NK-92 treated with Interleukin-12 subunit alpha and Interleukin-12 subunit beta, amount 100 ng/mL, for 24 hours (cell line): ENCODE measurements at regions not wholly inside any gene's neighbourhood (a gene's known extent, or its start where the extent isn't known, plus 50 kb on each side); places are given as distances from the start of the nearest gene placed in this dataset.
"Not testable (repeated sequence)": the region's sequence is repeated elsewhere in the genome, so short reads cannot be mapped to it uniquely, and the experiment has no call there.

Source experiments
- DNase-seq: peaks from one replicate; lab custom pipeline; 2025; lab: John Stamatoyannopoulos, UW

GRCh38 chr2:121047383-121047782 is 237.6 kb downstream of the TFCP2L1 start:
- no peak for DNase-seq

DNA sequence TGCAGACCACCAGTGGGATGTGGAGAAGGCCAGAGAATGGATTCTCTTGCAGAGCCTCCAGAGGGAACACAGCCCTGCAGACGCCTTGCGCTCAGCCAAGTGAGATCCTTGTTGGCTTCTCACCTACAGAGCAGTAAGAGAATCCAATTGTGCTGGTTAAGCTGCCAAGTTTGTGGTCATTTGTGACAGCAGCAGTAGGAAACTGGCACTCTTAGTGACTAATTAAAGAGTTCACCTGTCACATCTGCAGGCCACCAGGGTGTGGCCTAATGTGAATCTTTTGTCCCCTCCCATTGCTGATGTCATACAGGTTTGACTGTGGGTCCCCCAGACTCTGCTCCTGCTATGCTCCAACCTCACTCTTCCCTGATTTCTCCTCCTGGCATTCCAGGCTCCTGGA is 235.9 kb downstream of the TFCP2L1 start:
- DNase-seq = no peak

DNA sequence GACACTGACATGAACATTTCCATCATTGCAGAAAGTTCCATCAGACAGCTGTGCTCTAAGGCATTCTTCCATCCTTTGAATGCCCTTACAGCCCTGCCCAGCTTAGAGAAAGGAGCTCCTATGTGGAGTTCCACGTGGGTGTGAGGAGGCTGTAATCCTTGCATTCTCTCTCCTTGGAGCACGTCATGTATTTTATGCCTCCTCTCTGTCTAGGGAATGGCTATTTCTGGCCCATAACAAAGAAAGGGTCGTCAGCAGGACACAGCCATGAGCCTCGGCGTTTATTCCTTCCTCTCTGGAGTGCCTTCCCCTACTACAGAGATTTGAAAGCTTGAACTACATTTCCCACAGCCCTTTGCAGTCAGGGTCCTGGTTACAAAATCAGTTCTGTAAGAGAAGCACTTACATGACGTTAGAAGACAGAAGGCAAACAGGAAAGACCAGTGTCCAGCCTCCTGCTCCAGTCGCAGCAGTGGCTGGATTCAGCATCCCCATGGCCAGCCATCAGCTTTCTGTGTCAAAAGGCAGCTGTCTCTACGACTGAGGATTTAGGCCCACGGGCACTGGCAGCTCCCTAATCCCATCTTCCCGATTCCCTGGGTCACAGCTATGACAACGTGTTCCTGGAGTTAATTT is 234.9 kb downstream of the TFCP2L1 start:
- no peak for DNase-seq

DNA sequence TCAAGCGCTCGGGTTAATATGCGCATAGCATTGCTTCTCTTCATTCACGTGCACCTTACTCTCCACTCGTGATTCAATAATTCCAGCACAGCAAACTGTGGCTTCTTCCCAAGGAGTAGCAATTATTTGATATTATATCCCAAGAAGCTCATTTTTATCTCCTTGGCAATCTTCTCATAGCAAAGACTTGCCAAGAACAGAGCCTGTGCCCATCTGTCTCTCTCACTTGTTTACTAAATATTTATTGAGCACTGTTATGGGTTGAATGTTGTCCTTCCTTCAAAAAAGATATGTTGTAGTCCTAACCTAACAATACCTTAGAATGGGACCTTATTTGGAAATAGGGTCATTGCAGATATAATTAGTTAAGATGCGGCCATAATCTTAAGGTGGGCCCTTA is 233.7 kb downstream of the TFCP2L1 start:
- DNase-seq = no peak

GRCh38 chr2:121052023-121052422 is 233.0 kb downstream of the TFCP2L1 start:
- no peak for DNase-seq

DNA sequence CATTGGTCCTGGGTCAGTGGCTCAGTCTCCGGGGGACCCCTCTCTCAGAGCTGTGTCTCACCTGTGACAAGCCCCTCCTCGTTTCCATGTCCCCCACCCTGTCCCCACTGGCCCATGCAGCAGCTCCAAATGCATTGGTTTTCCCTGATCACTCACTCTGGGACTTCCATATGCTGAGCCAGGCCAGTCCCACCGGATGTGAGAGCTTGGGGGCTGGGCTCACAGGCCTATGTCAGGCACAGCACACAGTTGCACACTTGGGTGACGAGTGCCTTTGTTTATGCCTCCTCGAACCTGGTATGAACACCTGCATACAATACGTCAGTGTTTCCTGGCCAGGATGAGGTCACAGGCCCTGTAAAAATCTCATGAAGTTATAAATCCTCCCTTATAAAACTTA is 232.5 kb downstream of the TFCP2L1 start:
- no peak for DNase-seq

GRCh38 chr2:121055088-121055487 is 229.9 kb downstream of the TFCP2L1 start:
- no peak for DNase-seq

DNA sequence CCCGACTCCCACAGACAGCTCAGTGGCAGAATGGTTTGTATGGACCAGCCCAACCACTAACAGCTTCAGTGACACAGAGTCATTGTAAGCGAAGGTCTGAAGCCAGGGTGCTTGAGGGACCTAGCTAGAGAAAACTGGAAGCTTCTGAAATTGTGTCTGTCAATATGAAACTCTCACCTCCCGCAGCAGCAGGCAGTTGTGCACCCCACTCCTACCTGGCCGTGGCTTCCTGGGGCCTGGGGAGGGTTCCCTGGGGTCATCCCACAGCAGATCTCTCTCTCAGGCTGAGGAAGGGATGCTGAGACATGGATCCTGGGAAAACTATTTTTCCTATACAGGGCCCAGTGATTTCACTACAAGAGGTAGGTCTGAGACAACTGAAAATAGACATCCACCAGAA is 229.5 kb downstream of the TFCP2L1 start:
- DNase-seq = no peak

DNA sequence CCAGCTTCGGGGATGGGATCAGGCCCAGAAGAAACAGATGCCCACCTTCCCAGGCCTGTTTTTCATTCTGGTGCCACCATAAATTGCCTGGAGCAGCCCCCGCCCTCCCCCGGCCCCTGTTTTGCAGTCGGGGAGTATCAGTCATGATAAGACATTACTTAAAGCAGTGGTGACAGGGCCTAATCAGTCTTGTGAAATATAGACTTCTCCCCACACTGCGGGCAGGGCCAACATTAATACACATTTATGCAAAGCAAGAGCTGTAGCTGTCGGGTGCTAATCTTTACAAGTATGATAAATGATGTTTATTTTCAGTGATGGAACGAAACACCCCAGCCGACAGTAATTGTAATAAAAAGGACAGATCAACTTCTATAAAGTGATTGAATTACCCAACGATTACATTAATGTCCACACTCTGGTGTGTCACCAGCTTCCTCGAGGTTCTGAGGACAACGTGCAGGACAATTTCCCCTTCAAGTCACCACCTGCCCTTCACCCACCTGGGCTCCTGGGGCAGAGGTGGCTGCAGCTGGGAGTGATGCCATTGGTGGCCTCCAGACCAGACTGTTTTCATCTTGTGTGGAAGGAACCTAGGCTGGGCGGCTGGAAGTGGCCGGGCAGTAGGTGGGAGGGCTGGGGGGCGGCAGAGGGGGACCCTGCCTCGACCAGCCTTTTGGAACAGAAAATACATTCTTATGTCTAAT is 226.0 kb downstream of the TFCP2L1 start:
- no peak for DNase-seq

- DNase-seq = no peak
Observed at GRCh38 chr2:121059651-121060649, 225.1 kb downstream of the TFCP2L1 start.

- DNase-seq = no peak
Observed at GRCh38 chr2:121061633-121062032, 223.4 kb downstream of the TFCP2L1 start.

GRCh38 chr2:121063471-121063870 is 221.5 kb downstream of the TFCP2L1 start:
- DNase-seq = no peak

- no peak for DNase-seq
Observed at GRCh38 chr2:121064186-121064585, 220.8 kb downstream of the TFCP2L1 start.

- DNase-seq = no peak
Observed at GRCh38 chr2:121065239-121065638, 219.8 kb downstream of the TFCP2L1 start.

GRCh38 chr2:121066526-121066925 is 218.5 kb downstream of the TFCP2L1 start:
- no peak for DNase-seq

DNA sequence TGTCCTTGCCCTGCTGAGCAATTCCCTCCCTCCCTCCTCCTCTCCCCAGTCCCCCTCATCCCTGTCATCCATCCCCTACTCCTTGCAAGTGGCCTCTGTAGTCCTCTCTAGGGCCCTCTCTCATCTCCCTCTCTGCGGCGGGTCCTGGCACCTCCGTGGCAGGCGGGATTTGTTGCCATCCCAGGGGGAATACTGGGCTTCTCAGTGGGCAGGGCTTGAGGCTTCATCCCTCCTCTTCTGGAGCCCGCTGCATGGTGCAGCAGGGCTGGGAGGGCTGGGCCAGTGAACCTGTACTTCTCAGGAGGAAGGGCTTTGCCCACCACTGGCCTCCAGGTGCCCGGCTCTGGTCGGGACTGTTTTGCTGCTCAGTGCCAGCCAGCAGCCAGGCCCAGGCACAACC is 216.2 kb downstream of the TFCP2L1 start:
- no peak for DNase-seq

- DNase-seq = no peak
Observed at GRCh38 chr2:121069434-121069969, 215.5 kb downstream of the TFCP2L1 start.

GRCh38 chr2:121070061-121070460 is 214.9 kb downstream of the TFCP2L1 start:
- not testable (repeated sequence) for DNase-seq

DNA sequence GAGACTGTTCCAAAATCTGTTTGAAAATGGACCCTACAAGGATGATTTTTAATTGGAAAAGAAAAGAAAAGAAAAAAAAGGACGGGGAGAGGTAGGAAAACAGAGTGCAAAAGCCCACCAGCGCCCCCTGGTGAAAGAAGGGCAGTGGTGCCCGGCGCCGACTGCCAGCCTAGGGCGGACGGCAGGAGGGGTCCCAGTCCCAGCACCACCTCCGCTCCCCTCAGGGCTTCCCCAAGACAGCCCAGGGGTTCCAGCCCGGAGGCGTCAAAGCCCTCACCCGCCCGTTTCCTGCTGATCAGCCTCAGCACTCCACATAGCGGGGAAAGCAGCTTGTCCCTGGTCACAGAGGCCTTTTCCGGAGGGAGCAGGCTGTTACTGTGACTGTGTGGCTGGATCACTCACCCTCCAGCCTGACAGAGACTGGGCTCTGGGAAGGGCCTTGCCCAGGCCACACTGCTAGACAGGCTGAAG is 213.9 kb downstream of the TFCP2L1 start:
- peak; percentile 22 for DNase-seq

DNA sequence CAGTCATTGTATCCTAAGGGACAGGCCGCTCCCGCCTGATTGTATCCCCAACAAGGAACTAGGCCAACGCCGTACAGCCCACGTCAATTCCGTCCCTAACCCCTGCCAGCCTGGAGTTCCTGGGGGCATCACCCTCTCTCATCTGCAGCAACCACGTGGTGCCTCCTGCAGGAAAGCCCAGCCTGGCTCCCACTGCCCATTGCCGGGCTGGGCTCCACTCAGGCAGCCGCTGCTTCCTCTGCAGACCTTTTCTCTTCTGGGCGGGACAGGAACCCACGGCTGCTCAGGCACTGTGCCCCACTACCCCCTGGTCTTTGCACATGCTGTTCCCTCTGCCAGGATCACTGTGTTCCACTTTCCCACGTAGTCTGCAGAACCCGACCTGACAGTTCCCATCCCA is 212.2 kb downstream of the TFCP2L1 start:
- DNase-seq = no peak

- no peak for DNase-seq
Observed at GRCh38 chr2:121073320-121074210, 211.4 kb downstream of the TFCP2L1 start.
